ENCODE measurements at regions not wholly inside any gene's neighbourhood (a gene's known extent, or its start where the extent isn't known, plus 50 kb on each side); places are given as distances from the start of the nearest gene placed in this dataset.

- peaks cover 28% of the 10 kb centered on the region for H3K4me1 ChIP-seq (ENCODE audit: insufficient read depth, low read length)
Measured at GRCh38 chr14:55756557-55756956, 176.6 kb downstream of the KTN1 start.

GRCh38 chr14:55758796-55759195 is 178.8 kb downstream of the KTN1 start:
- H3K36me3 ChIP-seq (ENCODE audit: insufficient read depth, low read length): no peaks in the 10 kb centered on the region
- peaks cover 22% of the 10 kb centered on the region for H3K4me1 ChIP-seq (ENCODE audit: insufficient read depth, low read length)
- no peaks in the 10 kb centered on the region for H3K9me3 ChIP-seq (ENCODE audit: control insufficient read depth, insufficient read depth, low read length)
- H3K9ac ChIP-seq (ENCODE audit: low read depth, low read length): no peak overlapping the region

More at GRCh38 chr14:55756557-55756956, 176.6 kb downstream of the KTN1 start:
- no peak overlapping the region for H3K9ac ChIP-seq (ENCODE audit: low read depth, low read length)
- H3K36me3 ChIP-seq (ENCODE audit: insufficient read depth, low read length): no peaks in the 10 kb centered on the region
- no peaks in the 10 kb centered on the region for H3K9me3 ChIP-seq (ENCODE audit: control insufficient read depth, insufficient read depth, low read length)

DNA sequence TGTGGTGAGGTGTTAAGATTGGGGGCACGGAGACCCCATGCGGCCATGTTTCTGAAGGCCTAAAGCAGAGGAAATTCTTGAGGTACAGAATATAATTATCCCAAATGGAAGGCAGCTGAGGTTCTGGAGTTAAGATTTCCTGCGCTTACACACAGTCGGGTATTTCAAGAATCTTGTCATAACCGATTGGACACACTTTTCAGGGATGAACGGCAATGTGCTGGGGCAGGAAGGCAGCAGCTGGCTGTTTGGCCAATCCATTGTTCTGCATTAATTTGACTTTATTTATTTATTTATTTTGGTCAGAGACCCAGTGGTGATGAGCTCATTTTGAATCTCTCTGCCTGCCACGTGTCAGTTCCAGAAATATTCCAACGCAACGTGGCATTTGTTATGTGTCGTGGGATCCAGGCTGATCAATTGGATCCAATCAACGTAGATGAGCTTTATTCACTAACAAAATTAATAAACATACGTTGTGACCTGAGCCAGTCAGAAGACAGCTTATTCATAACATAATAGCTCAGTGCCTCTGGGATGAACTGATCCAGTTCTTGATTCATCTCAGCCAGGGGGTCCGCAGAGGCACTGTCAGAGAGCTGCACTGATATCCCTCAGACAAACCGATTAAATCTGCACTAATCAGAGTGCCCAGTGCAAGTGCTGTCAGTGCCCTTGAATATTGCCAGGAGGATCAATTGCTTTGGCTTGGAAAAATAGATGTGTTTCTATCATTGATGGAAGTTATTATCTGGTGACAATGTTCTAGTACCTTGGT is 181.0 kb downstream of the KTN1 start:
- H3K9me3 ChIP-seq (ENCODE audit: control insufficient read depth, insufficient read depth, low read length): no peaks in the 10 kb centered on the region
- no peak overlapping the region for H3K9ac ChIP-seq (ENCODE audit: low read depth, low read length)
- H3K4me1 ChIP-seq (ENCODE audit: insufficient read depth, low read length): peaks cover 22% of the 10 kb centered on the region
- no peaks in the 10 kb centered on the region for H3K36me3 ChIP-seq (ENCODE audit: insufficient read depth, low read length)

- no peaks in the 10 kb centered on the region for H3K36me3 ChIP-seq (ENCODE audit: insufficient read depth, low read length)
- no peak overlapping the region for H3K9ac ChIP-seq (ENCODE audit: low read depth, low read length)
- no peaks in the 10 kb centered on the region for H3K9me3 ChIP-seq (ENCODE audit: control insufficient read depth, insufficient read depth, low read length)
- H3K4me1 ChIP-seq (ENCODE audit: insufficient read depth, low read length): peaks cover 16% of the 10 kb centered on the region
Measured at GRCh38 chr14:55761651-55762050, 181.6 kb downstream of the KTN1 start.

- Histone ChIP-seq H3K9ac (ENCODE audit: low read depth, low read length) (no peak overlapping the region), H3K36me3 (ENCODE audit: insufficient read depth, low read length) (no peaks in the 10 kb centered on the region), H3K9me3 (ENCODE audit: control insufficient read depth, insufficient read depth, low read length) (no peaks in the 10 kb centered on the region), H3K4me1 (ENCODE audit: insufficient read depth, low read length) (peaks cover 12% of the 10 kb centered on the region)
Measured at GRCh38 chr14:55762595-55763232, 182.7 kb downstream of the KTN1 start.

GRCh38 chr14:55764784-55765183 is 184.8 kb downstream of the KTN1 start:
- Histone ChIP-seq H3K9ac (ENCODE audit: low read depth, low read length) (no peak overlapping the region), H3K36me3 (ENCODE audit: insufficient read depth, low read length) (no peaks in the 10 kb centered on the region), H3K4me1 (ENCODE audit: insufficient read depth, low read length) (peaks cover 9% of the 10 kb centered on the region; the same call in 1 of the 2 replicates), H3K9me3 (ENCODE audit: control insufficient read depth, insufficient read depth, low read length) (no peaks in the 10 kb centered on the region)

DNA sequence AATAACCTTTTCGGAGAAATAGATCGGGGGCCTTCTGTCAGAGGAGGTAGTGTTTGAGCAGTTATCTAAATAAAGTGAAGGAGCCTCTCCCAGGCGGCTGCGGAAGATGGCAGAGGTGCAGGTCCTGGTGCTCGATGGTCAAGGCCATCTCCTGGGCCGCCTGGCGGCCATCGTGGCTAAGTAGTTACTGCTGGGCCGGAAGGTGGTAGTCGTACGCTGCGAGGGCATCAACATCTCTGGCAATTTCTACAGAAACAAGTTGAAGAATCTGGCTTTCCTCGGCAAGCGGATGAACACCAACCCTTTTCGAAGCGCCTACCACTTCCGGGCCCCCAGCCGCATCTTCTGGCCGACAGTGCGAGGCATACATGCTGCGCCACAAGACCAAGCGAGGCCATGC is 186.1 kb downstream of the KTN1 start:
- no peaks in the 10 kb centered on the region for H3K9me3 ChIP-seq (ENCODE audit: control insufficient read depth, insufficient read depth, low read length)
- H3K36me3 ChIP-seq (ENCODE audit: insufficient read depth, low read length): no peaks in the 10 kb centered on the region
- H3K9ac ChIP-seq (ENCODE audit: low read depth, low read length): no peak overlapping the region
- peaks cover 9% of the 10 kb centered on the region; the same call in 1 of the 2 replicates for H3K4me1 ChIP-seq (ENCODE audit: insufficient read depth, low read length)

- H3K4me1 ChIP-seq (ENCODE audit: insufficient read depth, low read length): peaks cover 8% of the 10 kb centered on the region; the same call in 1 of the 2 replicates
- no peak overlapping the region for H3K9ac ChIP-seq (ENCODE audit: low read depth, low read length)
- H3K36me3 ChIP-seq (ENCODE audit: insufficient read depth, low read length): no peaks in the 10 kb centered on the region
- H3K9me3 ChIP-seq (ENCODE audit: control insufficient read depth, insufficient read depth, low read length): no peaks in the 10 kb centered on the region
Measured at GRCh38 chr14:55767286-55767685, 187.3 kb downstream of the KTN1 start.

GRCh38 chr14:55769877-55770276 is 189.9 kb downstream of the KTN1 start:
- H3K4me1 ChIP-seq (ENCODE audit: insufficient read depth, low read length): no peaks in the 10 kb centered on the region
- no peaks in the 10 kb centered on the region for H3K9me3 ChIP-seq (ENCODE audit: control insufficient read depth, insufficient read depth, low read length)
- no peaks in the 10 kb centered on the region for H3K36me3 ChIP-seq (ENCODE audit: insufficient read depth, low read length)
- H3K9ac ChIP-seq (ENCODE audit: low read depth, low read length): no peak overlapping the region

- no peaks in the 10 kb centered on the region for H3K36me3 ChIP-seq (ENCODE audit: insufficient read depth, low read length)
- H3K9ac ChIP-seq (ENCODE audit: low read depth, low read length): no peak overlapping the region
- H3K4me1 ChIP-seq (ENCODE audit: insufficient read depth, low read length): no peaks in the 10 kb centered on the region
- H3K9me3 ChIP-seq (ENCODE audit: control insufficient read depth, insufficient read depth, low read length): no peaks in the 10 kb centered on the region
Measured at GRCh38 chr14:55771242-55771981, 191.4 kb downstream of the KTN1 start.

- no peak overlapping the region for H3K9ac ChIP-seq (ENCODE audit: low read depth, low read length)
- H3K4me1 ChIP-seq (ENCODE audit: insufficient read depth, low read length): no peaks in the 10 kb centered on the region
- no peaks in the 10 kb centered on the region for H3K36me3 ChIP-seq (ENCODE audit: insufficient read depth, low read length)
- H3K9me3 ChIP-seq (ENCODE audit: control insufficient read depth, insufficient read depth, low read length): no peaks in the 10 kb centered on the region
Measured at GRCh38 chr14:55772486-55772885, 192.5 kb downstream of the KTN1 start.

DNA sequence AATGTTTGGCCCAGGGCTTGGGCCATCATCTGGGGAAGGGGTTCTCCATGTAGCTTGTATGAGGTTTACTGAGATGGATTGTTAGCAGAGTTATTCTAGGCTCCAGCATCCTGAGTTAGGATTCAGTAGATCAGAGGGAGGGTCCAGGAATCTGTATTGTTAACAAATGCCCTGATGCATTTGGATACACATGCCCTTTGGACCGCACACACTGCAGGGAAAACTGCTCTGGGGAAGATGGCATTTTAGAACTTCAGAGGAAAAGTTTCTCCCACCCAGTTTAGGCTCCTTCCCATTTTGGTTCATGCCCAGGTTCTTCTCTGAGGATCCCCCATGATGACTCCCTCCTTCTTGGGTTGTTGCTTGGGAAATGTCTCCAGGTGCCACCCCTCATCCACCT is 193.3 kb downstream of the KTN1 start:
- no peaks in the 10 kb centered on the region for H3K4me1 ChIP-seq (ENCODE audit: insufficient read depth, low read length)

GRCh38 chr14:55773984-55774545 is 194.1 kb downstream of the KTN1 start:
- Histone ChIP-seq H3K9me3 (ENCODE audit: control insufficient read depth, insufficient read depth, low read length) (no peaks in the 10 kb centered on the region), H3K9ac (ENCODE audit: low read depth, low read length) (no peak overlapping the region), H3K4me1 (ENCODE audit: insufficient read depth, low read length) (no peaks in the 10 kb centered on the region), H3K36me3 (ENCODE audit: insufficient read depth, low read length) (no peaks in the 10 kb centered on the region)

More for the DNA sequence above, 193.3 kb downstream of the KTN1 start:
- Histone ChIP-seq H3K9me3 (ENCODE audit: control insufficient read depth, insufficient read depth, low read length) (no peaks in the 10 kb centered on the region), H3K9ac (ENCODE audit: low read depth, low read length) (no peak overlapping the region), H3K36me3 (ENCODE audit: insufficient read depth, low read length) (no peaks in the 10 kb centered on the region)

DNA sequence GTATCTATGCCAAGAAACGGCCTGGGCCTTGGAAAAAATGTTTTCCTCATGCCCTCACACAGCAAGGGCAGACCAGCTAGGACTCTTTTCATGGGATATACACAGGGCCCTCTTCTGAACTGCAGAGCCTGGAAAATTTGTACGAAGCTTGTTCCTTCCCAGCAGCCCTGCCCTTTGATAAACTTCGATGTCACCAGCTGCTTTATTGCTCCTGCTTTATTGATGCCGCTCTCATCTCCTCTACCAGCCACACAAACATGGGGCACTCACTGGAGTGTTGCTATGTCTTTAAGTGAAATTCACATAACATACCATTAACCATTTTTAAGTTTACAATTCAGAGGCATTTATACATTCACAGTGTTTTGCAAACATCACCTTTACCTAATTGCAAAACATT is 197.9 kb downstream of the KTN1 start:
- Histone ChIP-seq H3K4me1 (ENCODE audit: insufficient read depth, low read length) (no peaks in the 10 kb centered on the region), H3K9me3 (ENCODE audit: control insufficient read depth, insufficient read depth, low read length) (no peaks in the 10 kb centered on the region), H3K36me3 (ENCODE audit: insufficient read depth, low read length) (no peaks in the 10 kb centered on the region)

More for the DNA sequence above, 197.9 kb downstream of the KTN1 start:
- H3K9ac ChIP-seq (ENCODE audit: low read depth, low read length): no peak overlapping the region

All from ES-I3 (cell line).